ENCODE measurements at regions not wholly inside any gene's neighbourhood (a gene's known extent, or its start where the extent isn't known, plus 50 kb on each side); places are given as distances from the start of the nearest gene placed in this dataset.

- ChIA-PET CTCF (no interaction called here), POLR2A (no interaction called here)
- TF ChIP-seq GATA2 (IDR thresholded peaks at IDR 0.05; ENCODE audit: insufficient read depth, insufficient read length, low read depth, low read length) (no peak), POLR2A (IDR thresholded peaks at IDR 0.05; ENCODE audit: low read depth, low read length) (no peak), FOS (IDR thresholded peaks at IDR 0.05; ENCODE audit: borderline replicate concordance, insufficient read depth, low read length) (no peak), MAX (IDR thresholded peaks at IDR 0.05; ENCODE audit: insufficient read depth, insufficient read length) (no peak), POLR2AphosphoS5 (IDR thresholded peaks at IDR 0.05; ENCODE audit: insufficient read depth, low read depth, low read length) (no peak), EZH2 (IDR thresholded peaks at IDR 0.05; ENCODE audit: borderline replicate concordance, low read depth, low read length, severe bottlenecking) (no peak), JUN (IDR thresholded peaks at IDR 0.05; ENCODE audit: borderline replicate concordance, insufficient read depth, insufficient read length, low read depth) (no peak), MYC (IDR thresholded peaks at IDR 0.05; ENCODE audit: low read depth, low read length) (no peak), CTCF (IDR thresholded peaks at IDR 0.05; ENCODE audit: extremely low read depth in 1 of 2, insufficient read depth in 1 of 2, low read depth in 1 of 2, low read length in 2 of 2) (no peak)
- DNase-seq (ENCODE audit: low read depth, low spot score): no peak
- no peaks in the 10 kb centered on the region for H3K4me1 ChIP-seq (ENCODE audit: control insufficient read depth, extremely low read depth, insufficient read depth, low read length)
- H3K9ac ChIP-seq (replicated peaks; ENCODE audit: extremely low read depth, insufficient read depth, low read length): no peak overlapping the region
- H3K79me2 ChIP-seq (ENCODE audit: control insufficient read depth, insufficient read depth, low read length): no peaks in the 10 kb centered on the region
- intact Hi-C loops (cut with micrococcal nuclease): no loop called here
- BruUV-seq (replicated peaks): no TSS peak
- no peak overlapping the region for H3K4me2 ChIP-seq (ENCODE audit: insufficient read depth, low read length)
- no peaks in the 10 kb centered on the region for H3K27me3 ChIP-seq (ENCODE audit: control insufficient read depth in 2 of 2, insufficient read depth in 2 of 2, low read length in 2 of 2)
- H4K20me1 ChIP-seq (replicated peaks; ENCODE audit: control insufficient read depth, extremely low read depth, insufficient read depth, low read length): no peaks in the 10 kb centered on the region
- H3K9me1 ChIP-seq (replicated peaks; ENCODE audit: control insufficient read depth, extremely low read depth, insufficient read depth, low read length): no peaks in the 10 kb centered on the region
- no peak overlapping the region for H3K4me3 ChIP-seq (replicated peaks in 1 of 3; ENCODE audit: insufficient read depth in 1 of 3, low read depth in 1 of 3, low read length in 3 of 3)
- no peaks in the 10 kb centered on the region for H3K9me3 ChIP-seq (replicated peaks; ENCODE audit: control insufficient read depth, insufficient read depth, low read length)
- no peak for FAIRE-seq
- H3K36me3 ChIP-seq (ENCODE audit: control insufficient read depth in 2 of 2, extremely low read depth in 1 of 2, insufficient read depth in 2 of 2, low read length in 2 of 2): no peaks in the 10 kb centered on the region
- no peak overlapping the region for H2AFZ ChIP-seq (ENCODE audit: low read depth, low read length)
- dilution Hi-C loops (cut with MboI; ENCODE audit: extremely low pct_ligation_motif_present, low sequenced_read_pairs): no loop called here
- H3K27ac ChIP-seq (ENCODE audit: insufficient read depth, low read depth, low read length): no peak overlapping the region
These were observed 608.6 kb downstream of the GATA3 start for GRCh38 chr10:8663131-8663530.

All from endothelial cell of umbilical vein (primary cell).